Endothelial cell of umbilical vein (primary cell): ENCODE measurements at regions not wholly inside any gene's neighbourhood (a gene's known extent, or its start where the extent isn't known, plus 50 kb on each side); places are given as distances from the start of the nearest gene placed in this dataset.

Source experiments
- BruUV-seq: library from RNA; stranded (reverse); fragments of 400-500 nt; replicated peaks from 2 replicates; lab custom pipeline; 2021; lab: Mats Ljungman, UMichigan
- CTCF ChIA-PET: fragments of 300-600, 350-600 bp; sonication (Branson Sonifier 250); formaldehyde crosslinking; loops from one replicate; lab custom pipeline; 2021; ENCODE audit warnings: antibody characterized with exemption, inconsistent platforms; lab: Charles Lee
- POLR2A ChIA-PET: fragments of 300-600, 350-600 bp; sonication (Branson Sonifier 250); formaldehyde crosslinking; loops from one replicate; lab custom pipeline; 2021; ENCODE audit warnings: antibody characterized with exemption, inconsistent platforms; lab: Charles Lee
- DNase-seq: peaks from one replicate; pipeline ENCODE4 v3.0.0-alpha.2; 2011; ENCODE audit warnings: low read depth, low spot score
- FAIRE-seq: peaks from 2 replicates; lab custom pipeline; 2011; peaks lifted over from hg19 to GRCh38; lab: Jason Lieb, UNC
- H2AFZ ChIP-seq: 2 replicates; pipeline ENCODE4 v1.6.0; 2012; ENCODE audit warnings: low read depth, low read length, control low read depth, inconsistent platforms
- H3K27ac ChIP-seq: 2 replicates; pipeline ENCODE4 v1.5.1; 2011; ENCODE audit warnings: low read depth, mild to moderate bottlenecking, control low read depth, low read length, moderate library complexity; ENCODE audit not compliant: insufficient read depth
- H3K27me3 ChIP-seq, 2 experiments: 2 replicates each; pipeline versions ENCODE4 v1.6.0 to v1.6.1; 2011; ENCODE audit warnings: low read length in 2 of 2, mixed read lengths in 1 of 2; ENCODE audit not compliant: control insufficient read depth in 2 of 2, insufficient read depth in 2 of 2
- H3K36me3 ChIP-seq, 2 experiments: 2 replicates in 1 of 2; 3 replicates in 1 of 2; pipeline ENCODE4 v1.5.1; 2011; ENCODE audit warnings: low read length in 2 of 2, mild to moderate bottlenecking in 1 of 2, moderate library complexity in 1 of 2; ENCODE audit not compliant: control insufficient read depth in 2 of 2, insufficient read depth in 2 of 2; ENCODE audit errors: extremely low read depth in 1 of 2
- H3K4me1 ChIP-seq: 3 replicates; pipeline ENCODE4 v1.5.1; 2011; ENCODE audit warnings: mild to moderate bottlenecking, low read length; ENCODE audit not compliant: control insufficient read depth, insufficient read depth; ENCODE audit errors: extremely low read depth
- H3K4me2 ChIP-seq: 2 replicates; pipeline ENCODE4 v1.6.1; 2011; ENCODE audit warnings: low read length, control low read depth, mixed read lengths; ENCODE audit not compliant: insufficient read depth
- H3K4me3 ChIP-seq, 3 experiments: fragments of 200-600 bp in 1 of 3; sonication (generic), shearing (Covaris generic) in 1 of 3; replicated peaks in 1 of 3; 2 replicates each; pipeline ENCODE4 v1.5.1; 2011 to 2016; ENCODE audit warnings: control low read depth in 3 of 3, low read length in 3 of 3, mild to moderate bottlenecking in 2 of 3, inconsistent platforms in 1 of 3, low read depth in 1 of 3, moderate library complexity in 1 of 3; ENCODE audit not compliant: insufficient read depth in 1 of 3
- H3K79me2 ChIP-seq: 2 replicates; pipeline ENCODE4 v1.6.0; 2012; ENCODE audit warnings: low read length, inconsistent platforms; ENCODE audit not compliant: control insufficient read depth, insufficient read depth
- H3K9ac ChIP-seq: replicated peaks from 2 replicates; pipeline ENCODE3; 2011; ENCODE audit warnings: low read length, control low read depth; ENCODE audit not compliant: insufficient read depth; ENCODE audit errors: extremely low read depth
- H3K9me1 ChIP-seq: replicated peaks from 3 replicates; pipeline ENCODE4 v1.6.0; 2011; ENCODE audit warnings: mild to moderate bottlenecking, low read length; ENCODE audit not compliant: control insufficient read depth, insufficient read depth; ENCODE audit errors: extremely low read depth
- H3K9me3 ChIP-seq: replicated peaks from 2 replicates; pipeline ENCODE4 v1.5.1; 2012; ENCODE audit warnings: low read length, inconsistent platforms; ENCODE audit not compliant: control insufficient read depth, insufficient read depth
- H4K20me1 ChIP-seq: replicated peaks from 2 replicates; pipeline ENCODE3; 2011; ENCODE audit warnings: mild to moderate bottlenecking, low read length; ENCODE audit not compliant: control insufficient read depth, insufficient read depth; ENCODE audit errors: extremely low read depth
- CTCF ChIP-seq, 2 donors: IDR thresholded peaks; 1 replicate in 1 of 2; 2 replicates in 1 of 2; pipeline ENCODE4 v1.5.1; 2011; ENCODE audit warnings: low read length in 2 of 2, mild to moderate bottlenecking in 2 of 2, moderate library complexity in 2 of 2, control low read depth in 1 of 2, inconsistent platforms in 1 of 2, low read depth in 1 of 2; ENCODE audit not compliant: insufficient read depth in 1 of 2; ENCODE audit errors: extremely low read depth in 1 of 2
- EZH2 ChIP-seq: IDR thresholded peaks from 2 replicates; pipeline ENCODE4 v1.6.1; 2012; ENCODE audit warnings: borderline replicate concordance, low read depth, mild to moderate bottlenecking, moderate library complexity, low read length, inconsistent platforms; ENCODE audit not compliant: severe bottlenecking
- FOS ChIP-seq: IDR thresholded peaks from 2 replicates; pipeline ENCODE4 v1.6.1; 2011; ENCODE audit warnings: mild to moderate bottlenecking, low read length, moderate library complexity, borderline replicate concordance; ENCODE audit not compliant: insufficient read depth
- GATA2 ChIP-seq: IDR thresholded peaks from 2 replicates; pipeline ENCODE4 v1.7.0; 2011; ENCODE audit warnings: low read depth, mild to moderate bottlenecking, moderate library complexity, mixed read lengths, low read length; ENCODE audit not compliant: insufficient read length, insufficient read depth
- JUN ChIP-seq: IDR thresholded peaks from 2 replicates; pipeline ENCODE4 v1.6.1; 2011; ENCODE audit warnings: borderline replicate concordance, low read depth; ENCODE audit not compliant: insufficient read length, insufficient read depth
- MAX ChIP-seq: IDR thresholded peaks from 2 replicates; pipeline ENCODE4 v1.6.1; 2011; ENCODE audit not compliant: insufficient read depth, insufficient read length
- MYC ChIP-seq: IDR thresholded peaks from one replicate; pipeline ENCODE4 v1.6.1; 2011; ENCODE audit warnings: mild to moderate bottlenecking, low read depth, low read length
- POLR2A ChIP-seq: IDR thresholded peaks from 2 replicates; pipeline ENCODE4 v1.6.1; 2012; ENCODE audit warnings: low read depth, mild to moderate bottlenecking, control low read depth, low read length
- POLR2AphosphoS5 ChIP-seq: IDR thresholded peaks from 2 replicates; pipeline ENCODE4 v1.6.1; 2012; ENCODE audit warnings: low read depth, mild to moderate bottlenecking, control low read depth, low read length, moderate library complexity; ENCODE audit not compliant: insufficient read depth
- dilution Hi-C: fragments of 300-500 bp; cut with MboI; formaldehyde crosslinking; loops from one replicate; pipeline ENCODE4 v1.15.0; 2019; ENCODE audit warnings: low sequenced_read_pairs; ENCODE audit not compliant: extremely low pct_ligation_motif_present
- intact Hi-C: fragments of 100-400 bp; cut with micrococcal nuclease; formaldehyde crosslinking; loops from one replicate; pipeline ENCODE4 v1.10.0; 2022

- intact Hi-C loops = no loop called here
- no peak for FAIRE-seq
- H3K4me2 ChIP-seq = no peak overlapping the region
- no peaks in the 10 kb centered on the region for H3K9me3 ChIP-seq
- dilution Hi-C loops = no loop called here
- no peaks in the 10 kb centered on the region for H3K4me1 ChIP-seq
- no peak for DNase-seq
- H3K4me3 ChIP-seq = no peak overlapping the region
- H3K9ac ChIP-seq = no peak overlapping the region
- H3K9me1 ChIP-seq = no peaks in the 10 kb centered on the region
- POLR2A ChIA-PET = no interaction called here
- TF ChIP-seq JUN = no peak
- no peak for TF ChIP-seq MYC
- TF ChIP-seq GATA2 = no peak
- TF ChIP-seq MAX = no peak
- TF ChIP-seq POLR2A = no peak
- no peak for TF ChIP-seq CTCF (IDR thresholded peaks at IDR 0.05; ENCODE audit: extremely low read depth in 1 of 2, insufficient read depth in 1 of 2, low read depth in 1 of 2, low read length in 2 of 2)
- TF ChIP-seq POLR2AphosphoS5 = no peak
- TF ChIP-seq FOS = no peak
- TF ChIP-seq EZH2 = no peak
- H2AFZ ChIP-seq = no peak overlapping the region
- H4K20me1 ChIP-seq = no peaks in the 10 kb centered on the region
- no TSS peak for BruUV-seq
- no peak overlapping the region for H3K27ac ChIP-seq
- CTCF ChIA-PET = no interaction called here
- no peaks in the 10 kb centered on the region for H3K27me3 ChIP-seq
- H3K36me3 ChIP-seq = no peaks in the 10 kb centered on the region
- no peaks in the 10 kb centered on the region for H3K79me2 ChIP-seq
Observed at GRCh38 chr16:26394409-26394808, 672.3 kb upstream of the C16orf82 start.
